ENCODE measurements at regions not wholly inside any gene's neighbourhood (a gene's known extent, or its start where the extent isn't known, plus 50 kb on each side); places are given as distances from the start of the nearest gene placed in this dataset.

DNA sequence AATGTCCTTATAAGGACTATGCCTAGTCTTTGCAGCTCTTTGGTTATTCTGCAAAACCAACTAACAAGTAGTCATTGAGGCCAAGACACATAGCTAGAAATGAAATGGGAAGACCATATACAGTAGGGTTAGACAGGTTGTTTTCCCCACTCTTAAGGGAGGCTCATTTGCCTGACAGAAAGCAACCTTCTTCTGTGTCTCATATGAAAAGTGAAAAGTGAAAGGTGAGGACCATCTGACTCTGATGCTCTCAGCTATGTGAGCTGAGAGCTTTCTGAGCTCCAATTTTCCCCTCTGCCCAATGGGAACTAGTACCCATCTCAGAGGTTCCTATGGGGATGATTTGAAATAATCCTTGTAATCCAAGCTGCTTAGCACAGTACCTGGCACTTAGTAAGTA, 142.0 kb upstream of the BDNF start:
- no peak overlapping the region for H3K27ac ChIP-seq (ENCODE audit: control insufficient read depth, insufficient read depth)
- RAD21 ChIA-PET (ENCODE audit: unreplicated experiment): interaction anchor here (1.0 to 1.4 kb wide), 2 partner anchors 15 to 21 kb away, joined by 3 to 5 read pairs; no protein-coding TSS in a partner anchor
- H3K79me2 ChIP-seq (ENCODE audit: control insufficient read depth, insufficient read depth, low read length): no peaks in the 10 kb centered on the region
- H3K27me3 ChIP-seq (replicated peaks in 1 of 2; ENCODE audit: control insufficient read depth in 2 of 2, insufficient read depth in 2 of 2, low read length in 1 of 2): no peaks in the 10 kb centered on the region
- ATAC-seq (peak; percentile 27; the same call in 2 of the 3 replicates), FAIRE-seq (no peak), DNase-seq (ENCODE audit: low read depth, low spot score) (no peak)
- POLR2A ChIA-PET: no interaction called here
- SMC1A ChIA-PET (ENCODE audit: uncharacterized antibody, unreplicated experiment): interaction anchor here (0.6 to 2.1 kb wide), 8 partner anchors 9 to 496 kb away, joined by 3 to 7 read pairs (median 4); partner anchors contain the start of genes KIF18A and METTL15
- intact Hi-C loops (cut with micrococcal nuclease; ENCODE audit: unreplicated experiment): no loop called here
- peaks cover 2% of the 10 kb centered on the region; the same call in 1 of the 3 replicates for H3K9me3 ChIP-seq (replicated peaks; ENCODE audit: control insufficient read depth, insufficient read depth, low read length)
- H3K4me2 ChIP-seq (ENCODE audit: control insufficient read depth, insufficient read depth): no peak overlapping the region
- no peak overlapping the region for H2AFZ ChIP-seq (ENCODE audit: control insufficient read depth, low read depth, low read length)
- H4K20me1 ChIP-seq (ENCODE audit: control insufficient read depth, insufficient read depth): no peaks in the 10 kb centered on the region
- no peak overlapping the region for H3K4me3 ChIP-seq
- in situ Hi-C loops (cut with MboI): no loop called here
- no peaks in the 10 kb centered on the region for H3K36me3 ChIP-seq (ENCODE audit: control insufficient read depth in 2 of 2, insufficient read depth in 2 of 2, low read length in 1 of 2)
- no peaks in the 10 kb centered on the region for H3K4me1 ChIP-seq (ENCODE audit: control insufficient read depth, insufficient read depth, low read length)
- CTCF ChIA-PET: interaction anchor here (1.0 to 1.5 kb wide), 3 partner anchors 41 to 174 kb away, joined by 3 read pairs; no protein-coding TSS in a partner anchor
- no peak overlapping the region for H3K9ac ChIP-seq (ENCODE audit: control insufficient read depth, insufficient read depth, low read length)
- BruUV-seq (replicated peaks): no TSS peak
- TF ChIP-seq RB1 (IDR thresholded peaks at IDR 0.05; ENCODE audit: borderline replicate concordance) (no peak), POLR2AphosphoS2 (IDR thresholded peaks at IDR 0.05; ENCODE audit: low read depth, low read length) (no peak), BHLHE40 (IDR thresholded peaks at IDR 0.05; ENCODE audit: borderline replicate concordance in 1 of 2, low read depth in 2 of 2, low read length in 1 of 2) (no peak), RELA (IDR thresholded peaks at IDR 0.05; ENCODE audit: borderline replicate concordance, partially characterized antibody) (no peak), BMI1 (IDR thresholded peaks at IDR 0.05; ENCODE audit: borderline replicate concordance) (no peak), CREM (IDR thresholded peaks at IDR 0.05; ENCODE audit: low read depth) (no peak), BACH1 (IDR thresholded peaks at IDR 0.05; ENCODE audit: borderline replicate concordance) (no peak), RFX5 (IDR thresholded peaks at IDR 0.05; ENCODE audit: low read depth, low read length) (no peak)
- TF ChIP-seq, protein P1, sequence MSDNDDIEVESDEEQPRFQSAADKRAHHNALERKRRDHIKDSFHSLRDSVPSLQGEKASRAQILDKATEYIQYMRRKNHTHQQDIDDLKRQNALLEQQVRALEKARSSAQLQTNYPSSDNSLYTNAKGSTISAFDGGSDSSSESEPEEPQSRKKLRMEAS (IDR thresholded peaks at IDR 0.05; ENCODE audit: low read depth, low read length): no peak
- TF ChIP-seq, protein P2, sequence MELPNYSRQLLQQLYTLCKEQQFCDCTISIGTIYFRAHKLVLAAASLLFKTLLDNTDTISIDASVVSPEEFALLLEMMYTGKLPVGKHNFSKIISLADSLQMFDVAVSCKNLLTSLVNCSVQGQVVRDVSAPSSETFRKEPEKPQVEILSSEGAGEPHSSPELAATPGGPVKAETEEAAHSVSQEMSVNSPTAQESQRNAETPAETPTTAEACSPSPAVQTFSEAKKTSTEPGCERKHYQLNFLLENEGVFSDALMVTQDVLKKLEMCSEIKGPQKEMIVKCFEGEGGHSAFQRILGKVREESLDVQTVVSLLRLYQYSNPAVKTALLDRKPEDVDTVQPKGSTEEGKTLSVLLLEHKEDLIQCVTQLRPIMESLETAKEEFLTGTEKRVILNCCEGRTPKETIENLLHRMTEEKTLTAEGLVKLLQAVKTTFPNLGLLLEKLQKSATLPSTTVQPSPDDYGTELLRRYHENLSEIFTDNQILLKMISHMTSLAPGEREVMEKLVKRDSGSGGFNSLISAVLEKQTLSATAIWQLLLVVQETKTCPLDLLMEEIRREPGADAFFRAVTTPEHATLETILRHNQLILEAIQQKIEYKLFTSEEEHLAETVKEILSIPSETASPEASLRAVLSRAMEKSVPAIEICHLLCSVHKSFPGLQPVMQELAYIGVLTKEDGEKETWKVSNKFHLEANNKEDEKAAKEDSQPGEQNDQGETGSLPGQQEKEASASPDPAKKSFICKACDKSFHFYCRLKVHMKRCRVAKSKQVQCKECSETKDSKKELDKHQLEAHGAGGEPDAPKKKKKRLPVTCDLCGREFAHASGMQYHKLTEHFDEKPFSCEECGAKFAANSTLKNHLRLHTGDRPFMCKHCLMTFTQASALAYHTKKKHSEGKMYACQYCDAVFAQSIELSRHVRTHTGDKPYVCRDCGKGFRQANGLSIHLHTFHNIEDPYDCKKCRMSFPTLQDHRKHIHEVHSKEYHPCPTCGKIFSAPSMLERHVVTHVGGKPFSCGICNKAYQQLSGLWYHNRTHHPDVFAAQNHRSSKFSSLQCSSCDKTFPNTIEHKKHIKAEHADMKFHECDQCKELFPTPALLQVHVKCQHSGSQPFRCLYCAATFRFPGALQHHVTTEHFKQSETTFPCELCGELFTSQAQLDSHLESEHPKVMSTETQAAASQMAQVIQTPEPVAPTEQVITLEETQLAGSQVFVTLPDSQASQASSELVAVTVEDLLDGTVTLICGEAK (IDR thresholded peaks at IDR 0.05; ENCODE audit: borderline replicate concordance): no peak
